ENCODE measurements at regions not wholly inside any gene's neighbourhood (a gene's known extent, or its start where the extent isn't known, plus 50 kb on each side); places are given as distances from the start of the nearest gene placed in this dataset.

- no peak for DNase-seq
Observed at GRCh38 chr20:51216850-51217249, 193.9 kb upstream of the KCNG1 start.

- no peak for DNase-seq
Observed at GRCh38 chr20:51212816-51213215, 189.9 kb upstream of the KCNG1 start.

GRCh38 chr20:51211191-51211590 is 188.3 kb upstream of the KCNG1 start:
- DNase-seq, result no peak

- DNase-seq, result no peak
Observed at GRCh38 chr20:51210084-51210483, 187.2 kb upstream of the KCNG1 start.

- DNase-seq, result no peak
Observed at GRCh38 chr20:51208162-51208561, 185.3 kb upstream of the KCNG1 start.

GRCh38 chr20:51206032-51206662 is 183.2 kb upstream of the KCNG1 start:
- DNase-seq, result no peak

GRCh38 chr20:51204794-51205193 is 181.9 kb upstream of the KCNG1 start:
- DNase-seq, result no peak

- no peak for DNase-seq
Observed at GRCh38 chr20:51204051-51204715, 181.3 kb upstream of the KCNG1 start.

- DNase-seq, result no peak
Observed at GRCh38 chr20:51202304-51202703, 179.4 kb upstream of the KCNG1 start.

- DNase-seq, result no peak
Observed at GRCh38 chr20:51199920-51200319, 177.0 kb upstream of the KCNG1 start.

GRCh38 chr20:51198876-51199523 is 176.1 kb upstream of the KCNG1 start:
- DNase-seq, result no peak

GRCh38 chr20:51198238-51198637 is 175.3 kb upstream of the KCNG1 start:
- DNase-seq, result no peak

- DNase-seq, result no peak
Observed at GRCh38 chr20:51196991-51197651, 174.2 kb upstream of the KCNG1 start.

- DNase-seq, result no peak
Observed at GRCh38 chr20:51195990-51196389, 173.1 kb upstream of the KCNG1 start.

GRCh38 chr20:51195419-51195901 is 172.6 kb upstream of the KCNG1 start:
- DNase-seq, result no peak

GRCh38 chr20:51193066-51193772 is 170.3 kb upstream of the KCNG1 start:
- DNase-seq, result no peak

GRCh38 chr20:51190783-51191180 is 167.9 kb upstream of the KCNG1 start:
- no peak for DNase-seq

- no peak for DNase-seq
Observed at GRCh38 chr20:51189814-51190782, 167.2 kb upstream of the KCNG1 start.

- no peak for DNase-seq
Observed at GRCh38 chr20:51188941-51189340, 166.0 kb upstream of the KCNG1 start.

GRCh38 chr20:51187261-51187660 is 164.4 kb upstream of the KCNG1 start:
- no peak for DNase-seq

GRCh38 chr20:51185861-51186260 is 163.0 kb upstream of the KCNG1 start:
- no peak for DNase-seq

GRCh38 chr20:51185277-51185676 is 162.4 kb upstream of the KCNG1 start:
- no peak for DNase-seq
